Panc1 (cell line): ENCODE measurements at regions not wholly inside any gene's neighbourhood (a gene's known extent, or its start where the extent isn't known, plus 50 kb on each side); places are given as distances from the start of the nearest gene placed in this dataset.

Experiments used
- ATAC-seq: fragments of 200-7000 bp; cut with Tn5 transposase; 2 replicates; pipeline ENCODE4 v1.9.1; 2020; ENCODE audit warnings: mild to moderate bottlenecking, moderate library complexity
- BruUV-seq: library from RNA; stranded (reverse); fragments of 400-500 nt; replicated peaks from 2 replicates; lab custom pipeline; 2021; lab: Mats Ljungman, UMichigan
- CTCF ChIA-PET: fragments of 300-600 bp; sonication (Branson Sonifier 250); formaldehyde crosslinking; loops from one replicate; lab custom pipeline; 2022; ENCODE audit warnings: antibody characterized with exemption; lab: Charles Lee
- POLR2A ChIA-PET: fragments of 300-600 bp; sonication (Branson Sonifier 250); formaldehyde crosslinking; loops from one replicate; lab custom pipeline; 2022; ENCODE audit warnings: antibody characterized with exemption; lab: Charles Lee
- DNase-seq: peaks from one replicate; pipeline ENCODE4 v3.0.0-alpha.2; 2010; ENCODE audit warnings: low read depth, low spot score
- H3K27ac ChIP-seq: 2 replicates; pipeline ENCODE4 v1.5.1; 2011; ENCODE audit warnings: mild to moderate bottlenecking, low read length, inconsistent platforms
- H3K27me3 ChIP-seq: fragments of 200-500 bp; sonication (Bioruptor generic); 2 replicates; pipeline ENCODE4 v1.6.0; 2014; ENCODE audit warnings: low read length, inconsistent platforms; ENCODE audit not compliant: control insufficient read depth, insufficient read depth
- H3K36me3 ChIP-seq: fragments of 200-500 bp; sonication (Bioruptor generic); 2 replicates; pipeline ENCODE4 v1.5.1; 2014; ENCODE audit warnings: inconsistent platforms, mild to moderate bottlenecking, low read length, moderate library complexity; ENCODE audit not compliant: control insufficient read depth, insufficient read depth
- H3K4me1 ChIP-seq: 2 replicates; pipeline ENCODE4 v1.5.1; 2011; ENCODE audit warnings: inconsistent platforms, mild to moderate bottlenecking, low read length, moderate library complexity; ENCODE audit not compliant: control insufficient read depth, insufficient read depth
- H3K4me3 ChIP-seq, 2 experiments: 2 replicates each; pipeline ENCODE4 v1.5.1; 2011 to 2012; ENCODE audit warnings: low read depth in 2 of 2, low read length in 2 of 2, mild to moderate bottlenecking in 2 of 2, inconsistent platforms in 1 of 2, moderate library complexity in 1 of 2
- H3K9me3 ChIP-seq: fragments of 200-500 bp; sonication (Bioruptor generic); 2 replicates; pipeline ENCODE4 v1.5.1; 2014; ENCODE audit warnings: low read depth, mild to moderate bottlenecking, inconsistent platforms, low read length, moderate library complexity; ENCODE audit not compliant: control insufficient read depth, insufficient read depth
- POLR2AphosphoS5 ChIP-seq: IDR thresholded peaks from 2 replicates; pipeline ENCODE4 v1.6.1; 2012; ENCODE audit warnings: mild to moderate bottlenecking, low read depth, low read length, moderate library complexity
- SIN3A ChIP-seq: IDR thresholded peaks from 2 replicates; pipeline ENCODE4 v1.6.1; 2012; ENCODE audit warnings: low read depth, mild to moderate bottlenecking, low read length, moderate library complexity, borderline replicate concordance; ENCODE audit not compliant: insufficient read depth
- TCF7L2 ChIP-seq: IDR thresholded peaks from 2 replicates; pipeline ENCODE4 v1.6.1; 2011; ENCODE audit warnings: mild to moderate bottlenecking, low read depth, low read length, inconsistent platforms
- in situ Hi-C: cut with HindIII; loops from 2 replicates; pipeline ENCODE4 v1.10.0; 2016; ENCODE audit warnings: low sequenced_read_pairs, low pct_unique_long_range_greater_than_20kb
- intact Hi-C: fragments of 100-400 bp; cut with micrococcal nuclease; formaldehyde crosslinking; loops from one replicate; pipeline ENCODE4 v1.10.0; 2022; ENCODE audit not compliant: unreplicated experiment
- TF ChIP-seq, protein P1 (sequence below): fragments of 450-650 bp; IDR thresholded peaks from 2 replicates; pipeline ENCODE4 v1.5.1; 2017; ENCODE audit warnings: mild to moderate bottlenecking
- TF ChIP-seq, protein P2 (sequence below), 2 experiments: IDR thresholded peaks; 2 replicates each; pipeline ENCODE4 v1.6.1; 2011 to 2012; ENCODE audit warnings: low read depth in 2 of 2, control low read depth in 1 of 2, low read length in 1 of 2, mild to moderate bottlenecking in 1 of 2, moderate library complexity in 1 of 2; ENCODE audit not compliant: insufficient read depth in 1 of 2

DNA sequence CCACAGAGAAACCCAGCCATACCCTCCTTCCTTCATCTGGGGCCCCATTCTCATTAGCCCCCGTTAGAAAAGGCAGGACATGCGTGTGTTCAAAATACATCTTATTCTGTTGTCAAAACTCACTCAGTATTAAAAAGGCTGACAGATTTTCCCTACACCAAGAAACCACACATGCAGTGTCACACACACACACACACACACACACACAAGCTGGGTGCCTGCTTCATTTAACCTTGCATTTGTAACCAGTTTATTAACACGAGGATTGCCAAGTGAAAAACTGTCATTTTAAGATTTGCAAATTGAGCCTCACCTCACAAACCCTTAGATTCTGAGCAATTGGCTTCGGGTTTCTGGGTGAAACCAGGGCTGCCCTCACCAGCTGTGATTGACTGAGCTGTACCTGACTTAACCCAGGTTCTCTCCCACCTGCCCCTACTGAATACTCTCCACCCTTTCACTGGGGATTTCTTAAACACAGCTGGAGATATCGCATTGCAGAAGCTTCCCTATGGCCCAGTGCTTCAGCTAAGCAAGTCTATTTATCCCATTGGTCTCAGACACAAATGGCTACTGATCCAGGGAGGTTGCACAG is 172.7 kb upstream of the ZNF507 start:
- no peak for TF ChIP-seq POLR2AphosphoS5
- no peak for TF ChIP-seq TCF7L2
- no peak for TF ChIP-seq SIN3A
- TF ChIP-seq, protein P1, sequence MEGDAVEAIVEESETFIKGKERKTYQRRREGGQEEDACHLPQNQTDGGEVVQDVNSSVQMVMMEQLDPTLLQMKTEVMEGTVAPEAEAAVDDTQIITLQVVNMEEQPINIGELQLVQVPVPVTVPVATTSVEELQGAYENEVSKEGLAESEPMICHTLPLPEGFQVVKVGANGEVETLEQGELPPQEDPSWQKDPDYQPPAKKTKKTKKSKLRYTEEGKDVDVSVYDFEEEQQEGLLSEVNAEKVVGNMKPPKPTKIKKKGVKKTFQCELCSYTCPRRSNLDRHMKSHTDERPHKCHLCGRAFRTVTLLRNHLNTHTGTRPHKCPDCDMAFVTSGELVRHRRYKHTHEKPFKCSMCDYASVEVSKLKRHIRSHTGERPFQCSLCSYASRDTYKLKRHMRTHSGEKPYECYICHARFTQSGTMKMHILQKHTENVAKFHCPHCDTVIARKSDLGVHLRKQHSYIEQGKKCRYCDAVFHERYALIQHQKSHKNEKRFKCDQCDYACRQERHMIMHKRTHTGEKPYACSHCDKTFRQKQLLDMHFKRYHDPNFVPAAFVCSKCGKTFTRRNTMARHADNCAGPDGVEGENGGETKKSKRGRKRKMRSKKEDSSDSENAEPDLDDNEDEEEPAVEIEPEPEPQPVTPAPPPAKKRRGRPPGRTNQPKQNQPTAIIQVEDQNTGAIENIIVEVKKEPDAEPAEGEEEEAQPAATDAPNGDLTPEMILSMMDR = no peak
- TF ChIP-seq, protein P2, sequence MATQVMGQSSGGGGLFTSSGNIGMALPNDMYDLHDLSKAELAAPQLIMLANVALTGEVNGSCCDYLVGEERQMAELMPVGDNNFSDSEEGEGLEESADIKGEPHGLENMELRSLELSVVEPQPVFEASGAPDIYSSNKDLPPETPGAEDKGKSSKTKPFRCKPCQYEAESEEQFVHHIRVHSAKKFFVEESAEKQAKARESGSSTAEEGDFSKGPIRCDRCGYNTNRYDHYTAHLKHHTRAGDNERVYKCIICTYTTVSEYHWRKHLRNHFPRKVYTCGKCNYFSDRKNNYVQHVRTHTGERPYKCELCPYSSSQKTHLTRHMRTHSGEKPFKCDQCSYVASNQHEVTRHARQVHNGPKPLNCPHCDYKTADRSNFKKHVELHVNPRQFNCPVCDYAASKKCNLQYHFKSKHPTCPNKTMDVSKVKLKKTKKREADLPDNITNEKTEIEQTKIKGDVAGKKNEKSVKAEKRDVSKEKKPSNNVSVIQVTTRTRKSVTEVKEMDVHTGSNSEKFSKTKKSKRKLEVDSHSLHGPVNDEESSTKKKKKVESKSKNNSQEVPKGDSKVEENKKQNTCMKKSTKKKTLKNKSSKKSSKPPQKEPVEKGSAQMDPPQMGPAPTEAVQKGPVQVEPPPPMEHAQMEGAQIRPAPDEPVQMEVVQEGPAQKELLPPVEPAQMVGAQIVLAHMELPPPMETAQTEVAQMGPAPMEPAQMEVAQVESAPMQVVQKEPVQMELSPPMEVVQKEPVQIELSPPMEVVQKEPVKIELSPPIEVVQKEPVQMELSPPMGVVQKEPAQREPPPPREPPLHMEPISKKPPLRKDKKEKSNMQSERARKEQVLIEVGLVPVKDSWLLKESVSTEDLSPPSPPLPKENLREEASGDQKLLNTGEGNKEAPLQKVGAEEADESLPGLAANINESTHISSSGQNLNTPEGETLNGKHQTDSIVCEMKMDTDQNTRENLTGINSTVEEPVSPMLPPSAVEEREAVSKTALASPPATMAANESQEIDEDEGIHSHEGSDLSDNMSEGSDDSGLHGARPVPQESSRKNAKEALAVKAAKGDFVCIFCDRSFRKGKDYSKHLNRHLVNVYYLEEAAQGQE (IDR thresholded peaks at IDR 0.05; ENCODE audit: insufficient read depth in 1 of 2, low read depth in 2 of 2, low read length in 1 of 2) = no peak
- H3K27ac ChIP-seq = no peak overlapping the region
- no peaks in the 10 kb centered on the region for H3K9me3 ChIP-seq
- DNase-seq = no peak
- no TSS peak for BruUV-seq
- no peaks in the 10 kb centered on the region for H3K4me1 ChIP-seq
- H3K36me3 ChIP-seq = no peaks in the 10 kb centered on the region
- intact Hi-C loops (no loop called here), in situ Hi-C loops (no loop called here)
- peaks cover 16% of the 10 kb centered on the region for H3K27me3 ChIP-seq
- H3K4me3 ChIP-seq = no peak overlapping the region
- CTCF ChIA-PET = interaction anchor here (0.8 kb wide), 1 partner anchor 37 kb away, joined by 15 read pairs; no protein-coding TSS in a partner anchor
- POLR2A ChIA-PET = no interaction called here
- no peak for ATAC-seq

DNA sequence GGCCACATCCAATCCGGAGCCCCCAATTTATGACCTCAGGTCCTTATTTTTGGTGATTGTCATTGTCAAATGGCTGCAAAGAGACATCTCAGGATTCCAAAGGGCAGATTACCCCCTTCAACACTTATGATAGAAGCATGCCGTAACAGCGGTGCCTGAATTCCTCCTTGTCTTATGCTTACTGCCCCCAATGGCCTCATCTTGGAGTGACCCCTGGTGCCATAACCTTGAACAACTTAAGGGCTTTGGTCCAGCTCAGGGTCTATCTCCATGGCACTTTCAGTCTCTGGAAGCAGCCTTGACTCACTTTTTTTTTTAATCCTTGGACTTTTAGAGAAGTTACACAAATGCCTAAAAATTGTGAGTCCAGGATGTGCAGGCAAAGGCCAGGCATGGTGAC is 171.6 kb upstream of the ZNF507 start:
- ChIA-PET CTCF (no interaction called here), POLR2A (no interaction called here)
- Histone ChIP-seq H3K27ac (no peak overlapping the region), H3K4me3 (no peak overlapping the region), H3K9me3 (no peaks in the 10 kb centered on the region), H3K4me1 (no peaks in the 10 kb centered on the region), H3K36me3 (no peaks in the 10 kb centered on the region), H3K27me3 (peaks cover 10% of the 10 kb centered on the region)
- ATAC-seq (no peak), DNase-seq (no peak)
- no TSS peak for BruUV-seq
- TF ChIP-seq, protein P2 (IDR thresholded peaks at IDR 0.05; ENCODE audit: insufficient read depth in 1 of 2, low read depth in 2 of 2, low read length in 1 of 2) = no peak
- no peak for TF ChIP-seq TCF7L2
- no peak for TF ChIP-seq POLR2AphosphoS5
- TF ChIP-seq SIN3A = no peak
- TF ChIP-seq, protein P1 = no peak
- in situ Hi-C loops = no loop called here
- intact Hi-C loops = no loop called here
